Esophagus squamous epithelium (tissue), 5 donors: ENCODE measurements at regions not wholly inside any gene's neighbourhood (a gene's known extent, or its start where the extent isn't known, plus 50 kb on each side); places are given as distances from the start of the nearest gene placed in this dataset.
A peak's percentile ranks its signal among the peaks of the same experiment; 100 is the strongest.
"Not testable (repeated sequence)": the region's sequence is repeated elsewhere in the genome, so short reads cannot be mapped to it uniquely, and the experiment has no call there.

Experiments
- DNase-seq: peaks from one replicate; lab custom pipeline; 2025; lab: John Stamatoyannopoulos, UW
- H3K27ac ChIP-seq, 4 donors: fragments of 200-600 bp; sonication (generic); one replicate each; pipeline ENCODE4 v1.5.1; 2016 to 2019; ENCODE audit warnings: mild to moderate bottlenecking in 1 of 4
- H3K27me3 ChIP-seq, 4 donors: fragments of 200-600 bp; sonication (generic); 1 replicate in 3 of 4; 2 replicates in 1 of 4; pipeline versions ENCODE4 v1.5.1 to v1.6.0; 2017 to 2021; ENCODE audit warnings: antibody characterized with exemption in 1 of 4
- H3K36me3 ChIP-seq, 3 donors: fragments of 200-600 bp; sonication (generic); one replicate each; pipeline ENCODE4 v1.5.1; 2016 to 2019
- H3K4me1 ChIP-seq, 3 donors: fragments of 200-600 bp; sonication (generic); one replicate each; pipeline ENCODE4 v1.5.1; 2017 to 2019
- H3K4me3 ChIP-seq, 4 donors: fragments of 200-600 bp; sonication (generic); 1 replicate in 3 of 4; 2 replicates in 1 of 4; pipeline ENCODE4 v1.5.1; 2016 to 2019; ENCODE audit warnings: mild to moderate bottlenecking in 2 of 4, moderate library complexity in 1 of 4
- H3K9me3 ChIP-seq, 3 donors: fragments of 200-600 bp; sonication (generic); one replicate each; pipeline ENCODE4 v1.5.1; 2016 to 2019
- CTCF ChIP-seq, 6 experiments: fragments of 450-650 bp in 4 of 6; fragments of 200-600 bp in 2 of 6; sonication (generic) in 2 of 6; IDR thresholded peaks; one replicate each; pipeline ENCODE4 v1.5.1; 2016 to 2019; ENCODE audit warnings: antibody characterized with exemption in 6 of 6, mild to moderate bottlenecking in 4 of 6, moderate library complexity in 4 of 6
- POLR2A ChIP-seq, 4 donors: fragments of 450-650 bp; IDR thresholded peaks; one replicate each; pipeline ENCODE4 v1.6.1; 2017; ENCODE audit warnings: antibody characterized with exemption in 4 of 4, mild to moderate bottlenecking in 4 of 4, moderate library complexity in 3 of 4
- WGBS, 2 donors: methylation state at CpG; one replicate each; pipeline ENCODE4 v1.1.5; 2018; 5-methylcytosine and 5-hydroxymethylcytosine counted together
- intact Hi-C: fragments of 100-400 bp; cut with DNase I; formaldehyde crosslinking; loops from one replicate; pipeline ENCODE4 v1.15.0; 2022
- donor health status: DM: yes; HTN: yes; CAD: no.

GRCh38 chr1:182301026-182301436 is 90.6 kb downstream of the GLUL start:
- Histone ChIP-seq H3K27ac (no peak overlapping the region), H3K4me3 (no peak overlapping the region), H3K36me3 (no peaks in the 10 kb centered on the region), H3K4me1 (peaks cover 5 to 53% (median 15%) of the 10 kb centered on the region in 3 donors), H3K9me3 (no peaks in the 10 kb centered on the region), H3K27me3 (no peaks in the 10 kb centered on the region)
- WGBS, 2 donors = 69 to 75% methylated on average over 8 of the region's 8 CpGs
- TF ChIP-seq CTCF (IDR thresholded peaks at IDR 0.05) (no peak), POLR2A (IDR thresholded peaks at IDR 0.05) (no peak)
- intact Hi-C loops = no loop called here
- DNase-seq = no peak

- intact Hi-C loops = loop anchor here (10.0 kb wide), 1 partner anchor 155 kb away; no protein-coding TSS in a partner anchor
- Histone ChIP-seq H3K27me3 (no peaks in the 10 kb centered on the region), H3K9me3 (no peaks in the 10 kb centered on the region), H3K27ac (peak overlapping the region in 2 of 4 donors; percentile 6 to 10), H3K4me1 (peaks cover 5 to 50% (median 15%) of the 10 kb centered on the region in 3 donors), H3K36me3 (no peaks in the 10 kb centered on the region), H3K4me3 (no peak overlapping the region)
- WGBS, 2 donors = 40 to 62% methylated on average over 2 to 3 of the region's 3 CpGs
- TF ChIP-seq CTCF (IDR thresholded peaks at IDR 0.05) (no peak), POLR2A (IDR thresholded peaks at IDR 0.05) (no peak)
- DNase-seq = no peak
These were observed 91.6 kb downstream of the GLUL start for GRCh38 chr1:182299728-182300616.

GRCh38 chr1:182299054-182299727 is 92.4 kb downstream of the GLUL start:
- not testable (repeated sequence) for H3K4me3 ChIP-seq, H3K9me3 ChIP-seq, DNase-seq, H3K36me3 ChIP-seq, H3K27me3 ChIP-seq
- intact Hi-C loops = loop anchor here (10.0 kb wide), 1 partner anchor 154 kb away; no protein-coding TSS in a partner anchor
- peaks cover 0 to 43% (median 12%) of the 10 kb centered on the region in 3 donors for H3K4me1 ChIP-seq
- peak overlapping the region in 1 of 4 donors; percentile 6 for H3K27ac ChIP-seq
- WGBS, 2 donors = 83 to 93% methylated on average over 7 to 12 of the region's 14 CpGs

GRCh38 chr1:182297335-182297734 is 94.3 kb downstream of the GLUL start:
- H3K4me3 ChIP-seq = no peak overlapping the region
- H3K27ac ChIP-seq = no peak overlapping the region
- peaks cover 0 to 29% (median 6%) of the 10 kb centered on the region in 3 donors for H3K4me1 ChIP-seq
- no peak for DNase-seq
- no peak for TF ChIP-seq POLR2A (IDR thresholded peaks at IDR 0.05)
- no peaks in the 10 kb centered on the region for H3K27me3 ChIP-seq
- intact Hi-C loops = loop anchor here (10.0 kb wide), 1 partner anchor 153 kb away; no protein-coding TSS in a partner anchor
- no peaks in the 10 kb centered on the region for H3K36me3 ChIP-seq
- no peaks in the 10 kb centered on the region for H3K9me3 ChIP-seq

- Histone ChIP-seq H3K4me1 (peaks cover 0 to 29% (median 6%) of the 10 kb centered on the region in 3 donors), H3K36me3 (no peaks in the 10 kb centered on the region), H3K4me3 (no peak overlapping the region), H3K9me3 (no peaks in the 10 kb centered on the region), H3K27me3 (no peaks in the 10 kb centered on the region), H3K27ac (no peak overlapping the region)
- 72 to 86% methylated on average over 1 of the region's 1 CpG for WGBS, 2 donors
- no peak for TF ChIP-seq CTCF (IDR thresholded peaks at IDR 0.05)
- TF ChIP-seq POLR2A (IDR thresholded peaks at IDR 0.05) = no peak
- intact Hi-C loops = loop anchor here (10.0 kb wide), 1 partner anchor 151 kb away; no protein-coding TSS in a partner anchor
- no peak for DNase-seq
These were observed 95.9 kb downstream of the GLUL start for GRCh38 chr1:182295697-182296096.
